ENCODE measurements at regions not wholly inside any gene's neighbourhood (a gene's known extent, or its start where the extent isn't known, plus 50 kb on each side); places are given as distances from the start of the nearest gene placed in this dataset.
"Not testable (repeated sequence)": the region's sequence is repeated elsewhere in the genome, so short reads cannot be mapped to it uniquely, and the experiment has no call there.

DNA sequence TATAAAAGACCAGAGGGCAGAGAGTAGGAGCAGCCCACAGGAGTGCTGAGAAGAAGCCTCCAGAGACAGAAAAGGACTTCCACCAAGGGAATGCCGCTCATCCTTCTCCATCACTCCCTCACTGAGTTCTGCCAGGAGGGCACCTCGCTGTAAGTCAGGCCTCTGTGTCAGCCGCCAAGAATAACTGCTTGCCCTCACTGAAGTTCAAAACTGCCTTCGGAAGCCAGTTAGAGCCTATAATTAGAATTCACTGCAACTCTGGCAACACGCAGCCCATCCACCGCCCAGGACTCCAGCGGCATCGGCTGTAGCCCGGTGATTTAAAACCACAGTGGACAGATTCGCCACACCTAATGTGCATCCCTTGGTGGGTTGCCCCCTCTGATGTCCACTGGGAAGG, 281.8 kb upstream of the ZNF507 start:
- in situ Hi-C loops (cut with HindIII; ENCODE audit: low pct_unique_long_range_greater_than_20kb, low sequenced_read_pairs): no loop called here
- TF ChIP-seq JUND (IDR thresholded peaks at IDR 0.05; ENCODE audit: low read depth): no peak
- DNase-seq (ENCODE audit: low read depth in 1 of 2, low spot score in 1 of 2): no peak

- no peak for DNase-seq (ENCODE audit: low read depth in 1 of 2, low spot score in 1 of 2)
- in situ Hi-C loops (cut with HindIII; ENCODE audit: low pct_unique_long_range_greater_than_20kb, low sequenced_read_pairs): no loop called here
- TF ChIP-seq JUND (IDR thresholded peaks at IDR 0.05; ENCODE audit: low read depth): no peak
Observed at GRCh38 chr19:32066056-32066455, 279.4 kb upstream of the ZNF507 start.

DNA sequence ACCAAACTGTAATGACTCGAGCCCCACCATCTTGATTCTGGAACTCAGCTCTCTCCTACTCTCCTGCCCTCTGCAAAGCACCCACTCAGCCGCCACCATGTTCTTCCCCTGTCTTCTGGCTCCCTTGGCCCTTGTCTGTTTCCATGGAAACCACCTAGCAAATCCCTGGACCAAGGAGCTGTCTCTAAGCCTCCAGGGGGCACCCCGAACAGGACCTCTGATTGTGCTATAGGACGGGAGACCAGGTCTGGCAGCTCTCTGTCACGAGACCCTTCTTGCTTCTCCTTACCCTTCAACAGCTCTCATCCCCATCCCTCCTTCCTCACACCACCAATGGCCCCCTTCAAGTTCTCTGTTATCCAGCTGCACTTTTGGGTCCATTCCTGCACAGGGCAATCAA, 277.7 kb upstream of the ZNF507 start:
- TF ChIP-seq JUND (IDR thresholded peaks at IDR 0.05; ENCODE audit: low read depth): no peak
- in situ Hi-C loops (cut with HindIII; ENCODE audit: low pct_unique_long_range_greater_than_20kb, low sequenced_read_pairs): no loop called here
- DNase-seq (ENCODE audit: low read depth in 1 of 2, low spot score in 1 of 2): no peak

GRCh38 chr19:32068793-32069192, 276.6 kb upstream of the ZNF507 start:
- no peak for DNase-seq (ENCODE audit: low read depth in 1 of 2, low spot score in 1 of 2)
- no peak for TF ChIP-seq JUND (IDR thresholded peaks at IDR 0.05; ENCODE audit: low read depth)
- in situ Hi-C loops (cut with HindIII; ENCODE audit: low pct_unique_long_range_greater_than_20kb, low sequenced_read_pairs): no loop called here

- TF ChIP-seq JUND (IDR thresholded peaks at IDR 0.05; ENCODE audit: low read depth): no peak
- DNase-seq (ENCODE audit: low read depth in 1 of 2, low spot score in 1 of 2): no peak
- in situ Hi-C loops (cut with HindIII; ENCODE audit: low pct_unique_long_range_greater_than_20kb, low sequenced_read_pairs): no loop called here
Observed at GRCh38 chr19:32070101-32070500, 275.3 kb upstream of the ZNF507 start.

GRCh38 chr19:32082028-32082427, 263.4 kb upstream of the ZNF507 start:
- TF ChIP-seq JUND (IDR thresholded peaks at IDR 0.05; ENCODE audit: low read depth): no peak
- in situ Hi-C loops (cut with HindIII; ENCODE audit: low pct_unique_long_range_greater_than_20kb, low sequenced_read_pairs): no loop called here
- no peak for DNase-seq (ENCODE audit: low read depth in 1 of 2, low spot score in 1 of 2)

- in situ Hi-C loops (cut with HindIII; ENCODE audit: low pct_unique_long_range_greater_than_20kb, low sequenced_read_pairs); DNase-seq (ENCODE audit: low read depth in 1 of 2, low spot score in 1 of 2): not testable (repeated sequence)
Observed at GRCh38 chr19:32084756-32085363, 260.6 kb upstream of the ZNF507 start.

DNA sequence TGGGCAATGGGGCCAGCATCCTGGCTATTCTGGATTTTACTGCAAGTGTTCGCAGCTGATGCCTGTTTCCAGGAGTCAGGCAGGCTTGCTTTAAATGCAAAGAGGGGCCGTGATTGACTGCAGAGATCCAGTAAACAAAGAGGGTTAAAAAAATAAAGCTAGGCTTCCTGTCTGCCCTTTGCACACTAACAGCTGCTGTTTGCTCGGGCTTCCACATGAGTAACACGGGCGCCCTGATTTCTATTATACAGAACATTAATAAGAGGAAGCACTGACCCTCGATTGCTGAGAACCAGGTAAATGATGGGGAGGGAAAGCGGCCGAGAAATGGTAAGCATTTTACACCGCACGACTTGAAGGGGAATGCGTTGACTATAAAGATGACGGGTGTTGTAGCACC, 254.2 kb upstream of the ZNF507 start:
- in situ Hi-C loops (cut with HindIII; ENCODE audit: low pct_unique_long_range_greater_than_20kb, low sequenced_read_pairs): no loop called here
- no peak for DNase-seq (ENCODE audit: low read depth in 1 of 2, low spot score in 1 of 2)
- TF ChIP-seq JUND (IDR thresholded peaks at IDR 0.05; ENCODE audit: low read depth): no peak

- no peak for TF ChIP-seq JUND (IDR thresholded peaks at IDR 0.05; ENCODE audit: low read depth)
- in situ Hi-C loops (cut with HindIII; ENCODE audit: low pct_unique_long_range_greater_than_20kb, low sequenced_read_pairs): no loop called here
- no peak for DNase-seq (ENCODE audit: low read depth in 1 of 2, low spot score in 1 of 2)
Observed at GRCh38 chr19:32097011-32097410, 248.4 kb upstream of the ZNF507 start.

DNA sequence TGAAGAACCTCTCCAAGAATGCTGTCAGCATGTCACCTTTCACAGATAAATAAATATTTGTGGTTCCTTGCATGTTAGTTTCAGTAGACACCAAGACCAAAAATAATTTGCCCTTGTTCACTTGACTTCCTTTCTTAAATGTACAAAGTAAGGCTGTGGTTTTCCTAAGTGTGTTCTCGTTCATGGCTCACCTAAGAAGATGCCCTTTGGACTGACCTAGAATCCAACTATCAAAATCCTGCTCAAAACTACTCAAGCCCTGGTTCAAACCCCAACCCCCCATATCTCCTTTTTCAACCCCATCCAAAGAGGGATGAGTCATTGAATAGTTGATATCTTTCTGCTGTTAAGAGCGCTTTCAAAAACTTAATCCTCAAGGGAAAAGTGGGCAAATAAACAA, 247.8 kb upstream of the ZNF507 start:
- TF ChIP-seq JUND (IDR thresholded peaks at IDR 0.05; ENCODE audit: low read depth): no peak
- in situ Hi-C loops (cut with HindIII; ENCODE audit: low pct_unique_long_range_greater_than_20kb, low sequenced_read_pairs): no loop called here
- no peak for DNase-seq (ENCODE audit: low read depth in 1 of 2, low spot score in 1 of 2)

GRCh38 chr19:32098968-32099367, 246.4 kb upstream of the ZNF507 start:
- no peak for DNase-seq (ENCODE audit: low read depth in 1 of 2, low spot score in 1 of 2)
- TF ChIP-seq JUND (IDR thresholded peaks at IDR 0.05; ENCODE audit: low read depth): no peak
- in situ Hi-C loops (cut with HindIII; ENCODE audit: low pct_unique_long_range_greater_than_20kb, low sequenced_read_pairs): no loop called here

- DNase-seq (ENCODE audit: low read depth in 1 of 2, low spot score in 1 of 2): no peak
- in situ Hi-C loops (cut with HindIII; ENCODE audit: low pct_unique_long_range_greater_than_20kb, low sequenced_read_pairs): no loop called here
- no peak for TF ChIP-seq JUND (IDR thresholded peaks at IDR 0.05; ENCODE audit: low read depth)
Observed at GRCh38 chr19:32101206-32101605, 244.2 kb upstream of the ZNF507 start.

GRCh38 chr19:32103541-32103940, 241.9 kb upstream of the ZNF507 start:
- TF ChIP-seq JUND (IDR thresholded peaks at IDR 0.05; ENCODE audit: low read depth): no peak
- DNase-seq (ENCODE audit: low read depth in 1 of 2, low spot score in 1 of 2): no peak
- in situ Hi-C loops (cut with HindIII; ENCODE audit: low pct_unique_long_range_greater_than_20kb, low sequenced_read_pairs): no loop called here

DNA sequence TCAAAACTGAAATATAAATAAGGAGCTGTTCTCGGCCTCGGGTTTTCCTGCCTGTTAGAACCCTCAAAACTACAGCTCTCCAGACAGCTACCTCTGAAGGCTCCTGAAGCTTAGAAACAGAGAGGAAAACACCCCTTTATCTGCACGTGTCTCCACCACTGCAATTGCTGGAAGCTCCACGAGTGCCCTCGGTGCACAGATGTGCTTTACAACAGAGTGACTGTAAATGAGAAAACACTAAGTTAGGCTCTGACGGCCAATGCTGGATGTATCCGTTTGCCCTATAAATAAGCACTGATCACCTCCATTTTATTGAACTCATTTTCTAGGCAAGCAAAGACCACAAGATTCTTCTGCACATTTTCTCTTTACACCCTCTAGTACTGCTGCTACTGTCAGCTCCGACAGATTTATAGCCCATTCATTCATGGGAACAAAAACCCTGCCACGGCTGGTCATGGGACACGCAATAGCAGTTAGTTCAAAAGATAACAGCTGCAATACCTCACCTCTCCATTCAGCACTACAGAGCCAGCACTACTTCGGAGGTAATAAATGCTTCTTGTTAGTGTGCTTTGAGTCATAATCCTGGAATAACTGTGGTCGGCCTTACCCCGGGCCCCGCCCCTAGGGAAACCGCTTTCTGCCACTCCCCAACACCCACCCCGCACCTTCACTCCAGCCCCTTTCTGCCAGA, 241.1 kb upstream of the ZNF507 start:
- TF ChIP-seq JUND (IDR thresholded peaks at IDR 0.05; ENCODE audit: low read depth): no peak
- DNase-seq (ENCODE audit: low read depth in 1 of 2, low spot score in 1 of 2): peak in 1 of 2 experiments; percentile 5
- in situ Hi-C loops (cut with HindIII; ENCODE audit: low pct_unique_long_range_greater_than_20kb, low sequenced_read_pairs): no loop called here

Measured in T47D (cell line).